Osteocyte (in vitro differentiated cells): ENCODE measurements at regions not wholly inside any gene's neighbourhood (a gene's known extent, or its start where the extent isn't known, plus 50 kb on each side); places are given as distances from the start of the nearest gene placed in this dataset.

Experiments
- DNase-seq: peaks from one replicate; pipeline ENCODE4 v3.0.0; 2021; ENCODE audit warnings: mixed read lengths; ENCODE audit not compliant: unreplicated experiment; ENCODE audit errors: extremely low spot score
- H3K27ac Mint-ChIP-seq: one replicate; pipeline ENCODE4 v1.8.0; 2021; ENCODE audit warnings: mild to moderate bottlenecking, mixed read lengths; ENCODE audit not compliant: unreplicated experiment
- H3K27me3 Mint-ChIP-seq: one replicate; pipeline ENCODE4 v1.8.0; 2021; ENCODE audit warnings: mixed read lengths; ENCODE audit not compliant: unreplicated experiment
- H3K36me3 Mint-ChIP-seq: one replicate; pipeline ENCODE4 v1.8.0; 2021; ENCODE audit warnings: mixed read lengths; ENCODE audit not compliant: unreplicated experiment
- H3K4me1 Mint-ChIP-seq: one replicate; pipeline ENCODE4 v1.8.0; 2021; ENCODE audit warnings: mixed read lengths; ENCODE audit not compliant: unreplicated experiment
- H3K4me3 Mint-ChIP-seq: one replicate; pipeline ENCODE4 v1.8.0; 2021; ENCODE audit warnings: mild to moderate bottlenecking, moderate library complexity, mixed read lengths; ENCODE audit not compliant: unreplicated experiment
- H3K9me3 Mint-ChIP-seq: one replicate; pipeline ENCODE4 v1.8.0; 2021; ENCODE audit warnings: mixed read lengths; ENCODE audit not compliant: unreplicated experiment
- TF ChIP-seq, protein P1 (sequence below): fragments of 200-600 bp; sonication (generic); IDR thresholded peaks from 2 replicates; pipeline ENCODE4 v1.5.0; 2021; ENCODE audit warnings: antibody characterized with exemption, mild to moderate bottlenecking, moderate library complexity

DNA sequence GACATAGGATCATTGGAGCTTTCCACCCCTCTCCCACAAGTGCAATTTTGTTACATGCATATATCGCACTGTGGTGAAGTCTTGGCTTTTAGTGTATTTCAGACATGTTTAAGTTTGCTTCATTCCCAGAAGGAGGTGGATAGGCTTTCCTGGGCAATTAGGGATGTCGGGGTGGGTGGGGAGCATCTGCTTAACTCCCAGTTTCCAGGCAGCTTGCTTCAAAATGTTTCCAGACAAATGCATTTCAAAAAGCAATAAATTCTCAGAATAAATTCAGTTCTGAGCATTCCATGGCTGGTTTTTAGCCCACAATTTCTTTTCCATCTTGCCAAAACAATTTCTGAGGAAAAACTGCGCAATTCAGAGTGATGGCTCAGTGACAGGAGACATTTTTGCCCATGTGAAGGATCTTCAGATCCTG lies 227.7 kb upstream of the ZPLD1 start:
- H3K27ac Mint-ChIP-seq: no peak overlapping the region
- no peaks in the 10 kb centered on the region for H3K36me3 Mint-ChIP-seq
- H3K27me3 Mint-ChIP-seq: peaks cover 3% of the 10 kb centered on the region
- H3K4me3 Mint-ChIP-seq: no peak overlapping the region
- DNase-seq: no peak
- TF ChIP-seq, protein P1, sequence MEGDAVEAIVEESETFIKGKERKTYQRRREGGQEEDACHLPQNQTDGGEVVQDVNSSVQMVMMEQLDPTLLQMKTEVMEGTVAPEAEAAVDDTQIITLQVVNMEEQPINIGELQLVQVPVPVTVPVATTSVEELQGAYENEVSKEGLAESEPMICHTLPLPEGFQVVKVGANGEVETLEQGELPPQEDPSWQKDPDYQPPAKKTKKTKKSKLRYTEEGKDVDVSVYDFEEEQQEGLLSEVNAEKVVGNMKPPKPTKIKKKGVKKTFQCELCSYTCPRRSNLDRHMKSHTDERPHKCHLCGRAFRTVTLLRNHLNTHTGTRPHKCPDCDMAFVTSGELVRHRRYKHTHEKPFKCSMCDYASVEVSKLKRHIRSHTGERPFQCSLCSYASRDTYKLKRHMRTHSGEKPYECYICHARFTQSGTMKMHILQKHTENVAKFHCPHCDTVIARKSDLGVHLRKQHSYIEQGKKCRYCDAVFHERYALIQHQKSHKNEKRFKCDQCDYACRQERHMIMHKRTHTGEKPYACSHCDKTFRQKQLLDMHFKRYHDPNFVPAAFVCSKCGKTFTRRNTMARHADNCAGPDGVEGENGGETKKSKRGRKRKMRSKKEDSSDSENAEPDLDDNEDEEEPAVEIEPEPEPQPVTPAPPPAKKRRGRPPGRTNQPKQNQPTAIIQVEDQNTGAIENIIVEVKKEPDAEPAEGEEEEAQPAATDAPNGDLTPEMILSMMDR: no peak
- peaks cover 18% of the 10 kb centered on the region for H3K9me3 Mint-ChIP-seq
- H3K4me1 Mint-ChIP-seq: peaks cover 7% of the 10 kb centered on the region

DNA sequence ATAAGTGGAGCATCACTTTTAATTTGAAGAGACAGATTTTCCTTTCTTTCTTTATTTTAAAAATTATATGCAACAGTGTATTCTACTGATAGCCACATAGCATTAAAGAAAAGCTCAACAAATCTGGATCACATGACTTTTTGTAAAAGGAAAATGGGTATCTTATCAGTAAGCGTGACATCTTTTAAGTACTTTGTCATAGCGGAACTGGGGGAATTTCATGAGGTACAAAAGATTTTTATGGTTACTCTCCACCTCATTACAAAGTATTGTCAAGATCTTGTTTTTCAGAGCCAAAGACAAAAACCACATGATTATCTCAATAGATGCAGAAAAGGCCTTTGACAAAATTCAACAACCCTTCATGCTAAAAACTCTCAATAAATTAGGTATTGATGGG lies 219.6 kb upstream of the ZPLD1 start:
- no peaks in the 10 kb centered on the region for H3K27me3 Mint-ChIP-seq
- TF ChIP-seq, protein P1: no peak
- H3K9me3 Mint-ChIP-seq: peaks cover 7% of the 10 kb centered on the region
- no peaks in the 10 kb centered on the region for H3K36me3 Mint-ChIP-seq
- DNase-seq: no peak
- H3K4me1 Mint-ChIP-seq: no peaks in the 10 kb centered on the region
- H3K27ac Mint-ChIP-seq: no peak overlapping the region
- H3K4me3 Mint-ChIP-seq: no peak overlapping the region

DNA sequence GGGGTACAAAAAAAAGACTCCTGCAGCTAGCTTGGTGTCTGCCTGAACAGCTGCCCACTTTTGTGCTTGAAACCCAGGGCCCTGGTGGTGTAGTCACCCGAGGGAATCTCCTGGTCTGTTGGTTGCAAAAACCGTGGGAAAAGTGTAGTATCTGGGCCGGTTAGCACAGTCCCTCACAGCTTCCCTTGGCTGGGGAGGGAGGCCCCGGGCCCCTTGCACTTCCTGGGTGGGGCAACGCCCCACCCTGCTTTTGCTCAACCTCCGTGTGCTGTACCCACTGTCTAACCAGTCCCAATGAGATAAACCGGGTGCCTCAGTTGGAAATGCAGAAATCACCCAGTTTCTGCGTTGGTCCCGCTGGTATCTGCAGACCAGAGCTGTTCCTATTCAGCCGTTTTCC lies 211.7 kb upstream of the ZPLD1 start:
- H3K4me3 Mint-ChIP-seq: no peak overlapping the region
- no peak for DNase-seq
- peaks cover 21% of the 10 kb centered on the region for H3K27me3 Mint-ChIP-seq
- no peaks in the 10 kb centered on the region for H3K36me3 Mint-ChIP-seq
- TF ChIP-seq, protein P1: no peak
- no peak overlapping the region for H3K27ac Mint-ChIP-seq
- H3K4me1 Mint-ChIP-seq: no peaks in the 10 kb centered on the region
- no peaks in the 10 kb centered on the region for H3K9me3 Mint-ChIP-seq

DNA sequence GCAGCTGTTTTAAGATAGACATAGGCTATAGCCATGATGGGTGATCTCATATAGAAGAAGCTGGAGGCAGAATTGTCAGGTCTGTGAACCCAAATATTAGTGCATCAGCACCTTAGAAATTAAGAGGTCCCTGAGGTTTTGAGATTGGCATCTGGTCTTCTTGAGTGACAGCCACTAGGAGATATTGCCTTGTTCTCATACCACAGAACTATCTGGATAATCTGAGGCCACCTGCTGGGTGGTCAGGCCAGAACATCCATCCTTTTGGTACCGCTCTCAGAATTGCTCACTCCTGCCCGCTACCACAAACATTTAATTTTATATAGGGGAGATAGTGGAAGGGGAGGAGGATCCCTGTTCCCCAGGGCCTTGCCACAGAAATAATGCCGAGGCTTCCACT lies 210.6 kb upstream of the ZPLD1 start:
- no peaks in the 10 kb centered on the region for H3K4me1 Mint-ChIP-seq
- H3K36me3 Mint-ChIP-seq: no peaks in the 10 kb centered on the region
- H3K4me3 Mint-ChIP-seq: no peak overlapping the region
- no peak for DNase-seq
- TF ChIP-seq, protein P1: peak; percentile 45
- H3K27ac Mint-ChIP-seq: no peak overlapping the region
- H3K27me3 Mint-ChIP-seq: peaks cover 26% of the 10 kb centered on the region
- H3K9me3 Mint-ChIP-seq: no peaks in the 10 kb centered on the region

DNA sequence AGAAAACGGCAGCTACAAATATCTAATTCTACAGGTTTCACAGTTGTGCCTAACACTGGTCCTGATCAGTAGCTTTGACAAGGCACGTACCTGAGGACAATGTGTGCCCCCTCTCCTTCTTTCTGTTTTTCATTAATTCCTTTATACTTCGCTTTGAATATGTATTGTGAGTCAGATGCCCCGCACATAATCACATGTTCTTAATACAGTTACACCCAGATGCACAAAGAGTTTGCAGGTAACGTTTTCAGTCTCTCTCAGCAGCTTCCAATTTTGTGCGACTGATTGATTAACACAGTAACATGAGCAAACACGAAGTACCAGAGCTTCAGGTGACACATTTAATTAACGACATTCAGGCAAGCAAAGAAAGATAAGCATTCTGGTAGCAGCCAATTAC lies 209.8 kb upstream of the ZPLD1 start:
- no peaks in the 10 kb centered on the region for H3K4me1 Mint-ChIP-seq
- H3K36me3 Mint-ChIP-seq: no peaks in the 10 kb centered on the region
- H3K27me3 Mint-ChIP-seq: peaks cover 26% of the 10 kb centered on the region

More for the DNA sequence above, 209.8 kb upstream of the ZPLD1 start:
- no peak for DNase-seq
- no peak overlapping the region for H3K27ac Mint-ChIP-seq
- H3K9me3 Mint-ChIP-seq: no peaks in the 10 kb centered on the region
- H3K4me3 Mint-ChIP-seq: no peak overlapping the region
- TF ChIP-seq, protein P1: no peak
